ENCODE measurements at regions not wholly inside any gene's neighbourhood (a gene's known extent, or its start where the extent isn't known, plus 50 kb on each side); places are given as distances from the start of the nearest gene placed in this dataset.

- H3K9ac ChIP-seq (ENCODE audit: low read depth in 1 of 2, low read length in 2 of 2), result no peak overlapping the region
- no peaks in the 10 kb centered on the region for H3K4me1 ChIP-seq (ENCODE audit: control insufficient read depth in 4 of 4, insufficient read depth in 4 of 4, low read length in 3 of 4)
- no peak for DNase-seq (ENCODE audit: low spot score)
- no peak for TF ChIP-seq CTCF (IDR thresholded peaks at IDR 0.05; ENCODE audit: low read depth, low read length, missing input control)
- no peak for TF ChIP-seq RAD21 (IDR thresholded peaks at IDR 0.05)
- TF ChIP-seq TAF1 (conservative IDR thresholded peaks at IDR 0.05), result no peak
- no peak for TF ChIP-seq REST (IDR thresholded peaks at IDR 0.05)
- TF ChIP-seq GABPA (IDR thresholded peaks at IDR 0.05 in 1 of 2, conservative IDR thresholded peaks at IDR 0.05 in 1 of 2), result no peak
- no peak for TF ChIP-seq RXRA (IDR thresholded peaks at IDR 0.05)
- no peaks in the 10 kb centered on the region for H3K27me3 ChIP-seq (ENCODE audit: control insufficient read depth in 4 of 4, insufficient read depth in 4 of 4, low read length in 3 of 4)
- H3K36me3 ChIP-seq (ENCODE audit: control insufficient read depth in 4 of 4, insufficient read depth in 3 of 4, low read depth in 1 of 4, low read length in 3 of 4), result no peaks in the 10 kb centered on the region
- 74% methylated on average over 1 of the region's 1 CpG for WGBS
- no peak overlapping the region for H3K4me3 ChIP-seq (ENCODE audit: low read depth in 1 of 3, low read length in 3 of 3)
- no peaks in the 10 kb centered on the region for H3K9me3 ChIP-seq (ENCODE audit: control insufficient read depth in 4 of 4, low read length in 3 of 4)
- no peak overlapping the region for H3K27ac ChIP-seq (ENCODE audit: low read depth in 1 of 2, low read length in 2 of 2)
These were observed 70.6 kb upstream of the RBMY1B start for GRCh38 chrY:21440536-21440935.

- 49% methylated on average over 2 of the region's 2 CpGs for WGBS
These were observed 57.5 kb upstream of the RBMY1B start for GRCh38 chrY:21453644-21454043.

More at GRCh38 chrY:21453644-21454043, 57.5 kb upstream of the RBMY1B start:
- no peaks in the 10 kb centered on the region for H3K9me3 ChIP-seq (ENCODE audit: control insufficient read depth in 4 of 4, low read length in 3 of 4)
- no peak overlapping the region for H3K4me3 ChIP-seq (ENCODE audit: low read depth in 1 of 3, low read length in 3 of 3)
- DNase-seq (ENCODE audit: low spot score), result no peak
- no peaks in the 10 kb centered on the region for H3K36me3 ChIP-seq (ENCODE audit: control insufficient read depth in 4 of 4, insufficient read depth in 3 of 4, low read depth in 1 of 4, low read length in 3 of 4)
- TF ChIP-seq ATF3 (IDR thresholded peaks at IDR 0.05), result no peak
- no peak for TF ChIP-seq GABPA (IDR thresholded peaks at IDR 0.05 in 1 of 2, conservative IDR thresholded peaks at IDR 0.05 in 1 of 2)
- TF ChIP-seq JUND (IDR thresholded peaks at IDR 0.05), result no peak
- no peak for TF ChIP-seq ZBTB33 (IDR thresholded peaks at IDR 0.05)
- no peak for TF ChIP-seq FOXA1 (IDR thresholded peaks at IDR 0.05)
- TF ChIP-seq RAD21 (IDR thresholded peaks at IDR 0.05), result no peak
- TF ChIP-seq RXRA (IDR thresholded peaks at IDR 0.05), result no peak
- H3K27me3 ChIP-seq (ENCODE audit: control insufficient read depth in 4 of 4, insufficient read depth in 4 of 4, low read length in 3 of 4), result no peaks in the 10 kb centered on the region
- no peak overlapping the region for H3K27ac ChIP-seq (ENCODE audit: low read depth in 1 of 2, low read length in 2 of 2)
- H3K4me1 ChIP-seq (ENCODE audit: control insufficient read depth in 4 of 4, insufficient read depth in 4 of 4, low read length in 3 of 4), result no peaks in the 10 kb centered on the region
- H3K9ac ChIP-seq (ENCODE audit: low read depth in 1 of 2, low read length in 2 of 2), result no peak overlapping the region
